ENCODE measurements at regions not wholly inside any gene's neighbourhood (a gene's known extent, or its start where the extent isn't known, plus 50 kb on each side); places are given as distances from the start of the nearest gene placed in this dataset.

GRCh38 chr18:67242001-67242400 is 274.5 kb downstream of the DSEL start:
- no CpG with 5 or more reads among the region's 3 CpGs for WGBS (ENCODE audit: extremely low coverage, insufficient read length, low lambda C conversion rate)
- Histone ChIP-seq H3K14ac (ENCODE audit: insufficient read depth, low read length) (no peak overlapping the region), H2BK120ac (ENCODE audit: low read depth, low read length, poor library complexity, severe bottlenecking) (no peak overlapping the region), H3K27me3 (ENCODE audit: insufficient read depth, low read length) (no peaks in the 10 kb centered on the region), H2BK5ac (ENCODE audit: insufficient read length, low read length) (no peak overlapping the region), H2BK12ac (ENCODE audit: insufficient read length, low read depth, low read length) (no peak overlapping the region), H3T11ph (ENCODE audit: low read length) (no peak overlapping the region), H3K79me2 (ENCODE audit: insufficient read depth, low read length) (no peaks in the 10 kb centered on the region), H4K5ac (ENCODE audit: insufficient read length, low read depth, low read length) (no peak overlapping the region), H3K4ac (ENCODE audit: low read depth, low read length) (no peak overlapping the region), H3K9me3 (ENCODE audit: control insufficient read depth, low read depth, low read length) (no peaks in the 10 kb centered on the region), H2AK5ac (ENCODE audit: insufficient read length, low read length) (no peak overlapping the region), H3K4me1 (ENCODE audit: insufficient read depth, low read length) (no peaks in the 10 kb centered on the region), H3K9ac (ENCODE audit: extremely low read depth, insufficient read length, low read length) (no peak overlapping the region), H4K20me1 (ENCODE audit: control insufficient read depth, insufficient read depth, insufficient read length) (no peaks in the 10 kb centered on the region), H4K91ac (ENCODE audit: insufficient read length, low read depth, low read length) (no peak overlapping the region), H2AFZ (ENCODE audit: low read length) (no peak overlapping the region), H2BK15ac (ENCODE audit: low read depth, low read length) (no peak overlapping the region), H2BK20ac (ENCODE audit: low read depth, low read length, poor library complexity, severe bottlenecking) (no peak overlapping the region), H3K27ac (ENCODE audit: insufficient read length, low read depth, low read length) (no peak overlapping the region), H4K8ac (replicated peaks; ENCODE audit: insufficient read length, low read depth, low read length) (no peak overlapping the region), H3K23me2 (ENCODE audit: insufficient read length, low read depth, low read length, poor library complexity, severe bottlenecking) (no peaks in the 10 kb centered on the region), H3K23ac (ENCODE audit: insufficient read length, low read depth, low read length) (no peak overlapping the region), H3K79me1 (ENCODE audit: insufficient read depth, low read depth, low read length, poor library complexity, severe bottlenecking) (no peaks in the 10 kb centered on the region), H3K4me2 (ENCODE audit: insufficient read depth, insufficient read length, low read length) (no peak overlapping the region), H3K18ac (ENCODE audit: insufficient read length, low read depth, low read length) (no peak overlapping the region), H3K56ac (ENCODE audit: insufficient read length, low read depth, low read length) (no peak overlapping the region)
- Mint-ChIP-seq H3K27ac (no peak overlapping the region), H3K36me3 (ENCODE audit: insufficient read depth in 1 of 3, low read depth in 3 of 3) (no peaks in the 10 kb centered on the region), H3K4me3 (no peak overlapping the region), H3K27me3 (ENCODE audit: low read depth) (no peaks in the 10 kb centered on the region), H3K4me1 (no peaks in the 10 kb centered on the region; a peak in 1 of 4 replicates), H3K9me3 (no peaks in the 10 kb centered on the region)
- TF ChIP-seq, protein P1, sequence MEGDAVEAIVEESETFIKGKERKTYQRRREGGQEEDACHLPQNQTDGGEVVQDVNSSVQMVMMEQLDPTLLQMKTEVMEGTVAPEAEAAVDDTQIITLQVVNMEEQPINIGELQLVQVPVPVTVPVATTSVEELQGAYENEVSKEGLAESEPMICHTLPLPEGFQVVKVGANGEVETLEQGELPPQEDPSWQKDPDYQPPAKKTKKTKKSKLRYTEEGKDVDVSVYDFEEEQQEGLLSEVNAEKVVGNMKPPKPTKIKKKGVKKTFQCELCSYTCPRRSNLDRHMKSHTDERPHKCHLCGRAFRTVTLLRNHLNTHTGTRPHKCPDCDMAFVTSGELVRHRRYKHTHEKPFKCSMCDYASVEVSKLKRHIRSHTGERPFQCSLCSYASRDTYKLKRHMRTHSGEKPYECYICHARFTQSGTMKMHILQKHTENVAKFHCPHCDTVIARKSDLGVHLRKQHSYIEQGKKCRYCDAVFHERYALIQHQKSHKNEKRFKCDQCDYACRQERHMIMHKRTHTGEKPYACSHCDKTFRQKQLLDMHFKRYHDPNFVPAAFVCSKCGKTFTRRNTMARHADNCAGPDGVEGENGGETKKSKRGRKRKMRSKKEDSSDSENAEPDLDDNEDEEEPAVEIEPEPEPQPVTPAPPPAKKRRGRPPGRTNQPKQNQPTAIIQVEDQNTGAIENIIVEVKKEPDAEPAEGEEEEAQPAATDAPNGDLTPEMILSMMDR (conservative IDR thresholded peaks at IDR 0.05): no peak
- DNase-seq: no peak
